B cell (primary cell): ENCODE measurements at regions not wholly inside any gene's neighbourhood (a gene's known extent, or its start where the extent isn't known, plus 50 kb on each side); places are given as distances from the start of the nearest gene placed in this dataset.

ENCODE experiments used
- ATAC-seq: fragments of 200-7000 bp; cut with Tn5 transposase; one replicate; pipeline ENCODE4 v1.10.0; 2021; ENCODE audit warnings: low read depth, mild to moderate bottlenecking, moderate number of reproducible peaks, moderate library complexity
- CTCF ChIA-PET: fragments of 350-600 bp; sonication (Branson Sonifier 250); formaldehyde crosslinking; loops from one replicate; lab custom pipeline; 2021; ENCODE audit warnings: antibody characterized with exemption, inconsistent platforms; lab: Charles Lee
- POLR2A ChIA-PET: fragments of 350-600 bp; sonication (Branson Sonifier 250); formaldehyde crosslinking; loops from one replicate; lab custom pipeline; 2021; ENCODE audit warnings: antibody characterized with exemption; lab: Charles Lee
- DNase-seq: peaks from one replicate; pipeline ENCODE4 v3.0.0; 2013
- H2AFZ ChIP-seq: 2 replicates; pipeline ENCODE4 v1.6.1; 2012; ENCODE audit warnings: mild to moderate bottlenecking, low read depth, low read length; ENCODE audit not compliant: insufficient read depth, poor library complexity, severe bottlenecking
- H3K27ac ChIP-seq, 2 donors: 1 replicate in 1 of 2; 2 replicates in 1 of 2; pipeline ENCODE4 v1.5.1; 2012 to 2013; ENCODE audit warnings: low read length in 2 of 2, mild to moderate bottlenecking in 2 of 2, moderate library complexity in 1 of 2
- H3K27me3 ChIP-seq, 4 experiments: fragments of 200-600 bp in 1 of 4; sonication (generic) in 1 of 4; replicated peaks in 1 of 4; 1 replicate in 2 of 4; 2 replicates in 2 of 4; pipeline versions ENCODE4 v1.6.1 to v1.7.0; 2013 to 2016; ENCODE audit warnings: low read length in 3 of 4, mild to moderate bottlenecking in 2 of 4, mixed read lengths in 1 of 4, moderate library complexity in 1 of 4; ENCODE audit not compliant: insufficient read depth in 4 of 4, control insufficient read depth in 3 of 4; ENCODE audit errors: control extremely low read depth in 1 of 4
- H3K36me3 ChIP-seq, 2 experiments: replicated peaks in 1 of 2; 1 replicate in 1 of 2; 2 replicates in 1 of 2; pipeline versions ENCODE4 v1.6.1 to v1.7.1; 2013; ENCODE audit warnings: low read length in 1 of 2; ENCODE audit not compliant: insufficient read depth in 2 of 2, control insufficient read depth in 1 of 2; ENCODE audit errors: control extremely low read depth in 1 of 2, extremely low read depth in 1 of 2
- H3K4me1 ChIP-seq, 2 donors: fragments of 200-600 bp in 1 of 2; sonication (generic) in 1 of 2; 1 replicate in 1 of 2; 2 replicates in 1 of 2; pipeline versions ENCODE4 v1.5.1 to v1.6.1; 2013 to 2017; ENCODE audit warnings: low read length in 2 of 2; ENCODE audit not compliant: control insufficient read depth in 2 of 2, insufficient read depth in 2 of 2
- H3K4me2 ChIP-seq: replicated peaks from 2 replicates; pipeline ENCODE3; 2012; ENCODE audit warnings: mild to moderate bottlenecking, low read depth, low read length; ENCODE audit not compliant: poor library complexity, severe bottlenecking
- H3K4me3 ChIP-seq, 5 experiments: fragments of 200-600 bp in 1 of 5; sonication (generic) in 1 of 5; 1 replicate in 3 of 5; 2 replicates in 2 of 5; pipeline versions ENCODE4 v1.5.1 to v1.7.0; 2011 to 2016; ENCODE audit warnings: low read length in 4 of 5, mild to moderate bottlenecking in 4 of 5, low read depth in 2 of 5, control low read depth in 1 of 5, moderate library complexity in 1 of 5; ENCODE audit not compliant: insufficient read depth in 1 of 5; ENCODE audit errors: control extremely low read depth in 1 of 5, extremely low read depth in 1 of 5
- H3K79me2 ChIP-seq: fragments of 200-600 bp; sonication (generic); one replicate; pipeline ENCODE4 v1.6.0; 2016; ENCODE audit warnings: low read length; ENCODE audit not compliant: control insufficient read depth, insufficient read depth
- H3K9ac ChIP-seq: fragments of 200-600 bp; sonication (generic); 2 replicates; pipeline ENCODE4 v1.6.1; 2017; ENCODE audit warnings: mild to moderate bottlenecking, low read length, moderate library complexity
- H3K9me3 ChIP-seq, 3 donors: one replicate each; pipeline versions ENCODE4 v1.6.1 to v1.7.1; 2013; ENCODE audit warnings: low read length in 2 of 3; ENCODE audit not compliant: control insufficient read depth in 2 of 3, insufficient read depth in 1 of 3; ENCODE audit errors: control extremely low read depth in 1 of 3
- H4K20me1 ChIP-seq: 2 replicates; pipeline ENCODE4 v1.6.0; 2012; ENCODE audit warnings: mild to moderate bottlenecking, low read length; ENCODE audit not compliant: insufficient read depth, control insufficient read depth, poor library complexity, severe bottlenecking
- H3K27ac Mint-ChIP-seq: one replicate; pipeline ENCODE4 v1.8.0; 2021; ENCODE audit warnings: mixed read lengths
- H3K27me3 Mint-ChIP-seq: one replicate; pipeline ENCODE4 v1.8.0; 2021; ENCODE audit warnings: mixed read lengths
- H3K4me1 Mint-ChIP-seq: one replicate; pipeline ENCODE4 v1.8.0; 2021; ENCODE audit warnings: mixed read lengths
- H3K4me3 Mint-ChIP-seq: one replicate; pipeline ENCODE4 v1.8.0; 2021; ENCODE audit warnings: mixed read lengths
- H3K9me3 Mint-ChIP-seq: one replicate; pipeline ENCODE4 v1.8.0; 2022; ENCODE audit warnings: mixed read lengths; ENCODE audit not compliant: insufficient read depth
- CTCF ChIP-seq: fragments of 200-600 bp; IDR thresholded peaks from one replicate; pipeline ENCODE4 v1.8.0; 2022; ENCODE audit warnings: antibody characterized with exemption, mild to moderate bottlenecking
- EZH2 ChIP-seq: IDR thresholded peaks from 2 replicates; pipeline ENCODE4 v1.6.1; 2012; ENCODE audit warnings: borderline replicate concordance, low read depth, mild to moderate bottlenecking, moderate library complexity, low read length; ENCODE audit not compliant: insufficient read depth, poor library complexity, severe bottlenecking
- WGBS: methylation state at CpG from one replicate; pipeline ENCODE4 v1.1.5; 2013; ENCODE audit warnings: missing lambda C conversion rate; ENCODE audit not compliant: insufficient coverage; 5-methylcytosine and 5-hydroxymethylcytosine counted together
- intact Hi-C: fragments of 100-400 bp; cut with micrococcal nuclease; formaldehyde crosslinking; loops from one replicate; pipeline ENCODE4 v1.10.0; 2022

DNA sequence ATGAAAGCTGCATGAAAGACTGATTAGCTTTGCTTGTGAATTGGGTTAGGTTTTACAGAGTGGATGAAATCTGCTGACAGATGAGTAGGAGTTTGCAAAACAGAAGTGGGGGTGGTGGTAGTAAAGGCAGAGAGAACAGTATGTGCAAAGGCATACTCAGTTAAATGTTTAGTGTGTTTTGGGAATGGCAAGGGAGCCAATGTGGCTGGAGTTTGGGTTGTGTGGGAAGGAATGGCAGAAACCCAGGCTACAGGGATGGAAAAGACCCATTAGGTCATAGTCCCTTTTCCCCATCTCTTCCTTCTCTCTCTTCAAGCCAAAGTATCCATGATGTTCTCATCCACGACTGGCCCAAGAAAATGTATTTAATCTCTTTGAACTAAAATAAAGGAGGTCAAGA lies 362.2 kb upstream of the LYPLAL1 start:
- H3K4me3 ChIP-seq: no peak overlapping the region
- no peak overlapping the region for H3K27ac ChIP-seq
- ChIA-PET POLR2A (no interaction called here), CTCF (no interaction called here)
- no peaks in the 10 kb centered on the region for H3K9me3 ChIP-seq
- TF ChIP-seq EZH2 (no peak), CTCF (no peak)
- H3K27me3 ChIP-seq: no peaks in the 10 kb centered on the region
- WGBS: no CpG with 5 or more reads among the region's 1 CpG
- intact Hi-C loops: no loop called here
- no peak overlapping the region for H3K4me2 ChIP-seq
- H3K9ac ChIP-seq: no peak overlapping the region
- Mint-ChIP-seq H3K4me3 (no peak overlapping the region), H3K27ac (no peak overlapping the region), H3K4me1 (no peaks in the 10 kb centered on the region), H3K9me3 (no peaks in the 10 kb centered on the region), H3K27me3 (peaks cover 6% of the 10 kb centered on the region)
- ATAC-seq (no peak), DNase-seq (no peak)
- no peaks in the 10 kb centered on the region for H3K4me1 ChIP-seq
- no peak overlapping the region for H2AFZ ChIP-seq
- H3K79me2 ChIP-seq: no peaks in the 10 kb centered on the region
- H4K20me1 ChIP-seq: no peaks in the 10 kb centered on the region
- no peaks in the 10 kb centered on the region for H3K36me3 ChIP-seq

DNA sequence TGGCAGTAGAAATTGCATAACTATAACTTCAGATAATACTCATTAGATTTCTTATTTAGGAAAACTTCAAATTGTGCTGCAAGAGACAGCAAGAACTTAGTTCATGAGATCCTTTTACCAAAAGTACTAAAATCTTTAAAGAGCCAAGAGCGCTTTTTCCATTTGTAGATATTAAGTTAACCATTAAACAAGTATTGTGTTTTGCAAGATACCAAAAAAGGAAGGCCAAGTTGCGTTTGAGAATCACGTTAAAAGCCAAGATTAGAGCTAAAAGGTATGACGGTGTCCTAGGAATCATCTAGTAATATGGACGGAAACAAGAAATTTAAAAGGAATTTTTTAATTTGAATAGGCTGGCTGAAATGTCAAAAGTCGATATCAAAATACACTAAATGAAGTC lies 361.3 kb upstream of the LYPLAL1 start:
- Mint-ChIP-seq H3K27ac (no peak overlapping the region), H3K4me3 (no peak overlapping the region), H3K4me1 (no peaks in the 10 kb centered on the region), H3K9me3 (no peaks in the 10 kb centered on the region), H3K27me3 (peaks cover 6% of the 10 kb centered on the region)
- Histone ChIP-seq H3K4me2 (no peak overlapping the region), H2AFZ (no peak overlapping the region), H3K9ac (no peak overlapping the region), H4K20me1 (no peaks in the 10 kb centered on the region), H3K4me3 (no peak overlapping the region), H3K36me3 (no peaks in the 10 kb centered on the region), H3K27me3 (no peaks in the 10 kb centered on the region), H3K79me2 (no peaks in the 10 kb centered on the region), H3K9me3 (no peaks in the 10 kb centered on the region), H3K4me1 (no peaks in the 10 kb centered on the region), H3K27ac (no peak overlapping the region)
- DNase-seq (no peak), ATAC-seq (no peak)
- TF ChIP-seq CTCF (no peak), EZH2 (no peak)
- 86% methylated on average over 3 of the region's 6 CpGs for WGBS
- ChIA-PET POLR2A (no interaction called here), CTCF (no interaction called here)
- intact Hi-C loops: no loop called here
